Cardiac fibroblast (primary cell): ENCODE measurements at regions not wholly inside any gene's neighbourhood (a gene's known extent, or its start where the extent isn't known, plus 50 kb on each side); places are given as distances from the start of the nearest gene placed in this dataset.
A peak's percentile ranks its signal among the peaks of the same experiment; 100 is the strongest.

Experiments
- DNase-seq, 2 donors: peaks; one replicate each; pipeline versions ENCODE4 v3.0.0 to v3.0.0-alpha.2; 2010; ENCODE audit warnings: low read depth in 2 of 2
- H3K4me3 ChIP-seq, 2 donors: replicated peaks in 1 of 2; 1 replicate in 1 of 2; 2 replicates in 1 of 2; pipeline ENCODE4 v1.5.1; 2011; ENCODE audit warnings: low read depth in 2 of 2, low read length in 2 of 2, mild to moderate bottlenecking in 2 of 2, moderate library complexity in 1 of 2
- TF ChIP-seq, protein P1 (sequence below): IDR thresholded peaks from one replicate; pipeline ENCODE4 v1.5.1; 2011; ENCODE audit warnings: low read depth, mild to moderate bottlenecking, low read length, inconsistent platforms

DNA sequence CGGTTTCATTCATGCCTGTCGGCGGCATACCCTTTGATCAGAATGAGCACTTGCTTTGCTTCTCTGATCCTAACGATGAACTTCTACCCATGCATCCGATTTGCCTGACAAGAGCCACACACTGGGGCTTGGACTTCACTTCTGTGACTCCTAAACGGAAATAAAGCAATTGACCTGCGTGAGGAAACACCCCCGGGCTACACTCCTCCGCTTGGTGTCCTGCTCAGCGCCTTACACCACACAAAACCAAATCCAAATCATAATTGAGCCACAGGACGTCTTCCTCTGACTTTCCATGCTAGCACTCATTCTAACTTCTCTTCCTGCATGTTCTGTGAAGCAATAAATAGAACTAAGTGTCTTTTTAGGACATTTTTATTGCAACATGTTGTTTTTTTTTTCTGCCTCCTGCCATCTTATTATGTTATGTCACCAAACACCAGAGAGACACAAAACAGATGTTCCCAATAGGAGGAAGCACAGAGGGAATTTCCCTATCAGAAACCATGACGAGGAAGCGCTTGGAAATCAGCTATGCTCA, 110.8 kb upstream of the FAM9B start:
- peak; percentile 44 to 48 for DNase-seq
- no peak overlapping the region for H3K4me3 ChIP-seq
- TF ChIP-seq, protein P1, sequence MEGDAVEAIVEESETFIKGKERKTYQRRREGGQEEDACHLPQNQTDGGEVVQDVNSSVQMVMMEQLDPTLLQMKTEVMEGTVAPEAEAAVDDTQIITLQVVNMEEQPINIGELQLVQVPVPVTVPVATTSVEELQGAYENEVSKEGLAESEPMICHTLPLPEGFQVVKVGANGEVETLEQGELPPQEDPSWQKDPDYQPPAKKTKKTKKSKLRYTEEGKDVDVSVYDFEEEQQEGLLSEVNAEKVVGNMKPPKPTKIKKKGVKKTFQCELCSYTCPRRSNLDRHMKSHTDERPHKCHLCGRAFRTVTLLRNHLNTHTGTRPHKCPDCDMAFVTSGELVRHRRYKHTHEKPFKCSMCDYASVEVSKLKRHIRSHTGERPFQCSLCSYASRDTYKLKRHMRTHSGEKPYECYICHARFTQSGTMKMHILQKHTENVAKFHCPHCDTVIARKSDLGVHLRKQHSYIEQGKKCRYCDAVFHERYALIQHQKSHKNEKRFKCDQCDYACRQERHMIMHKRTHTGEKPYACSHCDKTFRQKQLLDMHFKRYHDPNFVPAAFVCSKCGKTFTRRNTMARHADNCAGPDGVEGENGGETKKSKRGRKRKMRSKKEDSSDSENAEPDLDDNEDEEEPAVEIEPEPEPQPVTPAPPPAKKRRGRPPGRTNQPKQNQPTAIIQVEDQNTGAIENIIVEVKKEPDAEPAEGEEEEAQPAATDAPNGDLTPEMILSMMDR = no peak

DNA sequence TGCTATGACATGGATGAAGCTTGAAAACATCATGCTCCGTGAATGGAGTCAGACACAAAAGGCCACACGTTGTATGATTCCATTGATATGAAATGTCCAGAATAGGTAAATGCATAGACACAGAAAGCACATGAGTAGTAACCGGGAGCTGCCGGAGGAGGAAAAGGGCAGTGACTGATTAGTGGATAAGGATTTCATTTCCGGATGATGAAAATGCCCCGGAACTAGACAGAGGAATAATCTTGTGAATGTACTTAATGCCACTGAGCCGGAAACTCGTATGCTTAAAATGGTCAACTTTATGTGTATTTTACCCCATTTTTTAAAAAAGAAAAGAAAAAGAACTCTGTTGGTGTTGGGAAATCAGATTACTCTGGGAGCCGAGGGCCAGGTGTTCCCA, 112.7 kb upstream of the FAM9B start:
- TF ChIP-seq, protein P1 = no peak
- H3K4me3 ChIP-seq = no peak overlapping the region
- no peak for DNase-seq

GRCh38 chrX:9147086-9147485, 113.2 kb upstream of the FAM9B start:
- TF ChIP-seq, protein P1 = no peak
- DNase-seq = no peak
- no peak overlapping the region for H3K4me3 ChIP-seq

- DNase-seq = no peak
- H3K4me3 ChIP-seq = no peak overlapping the region
- TF ChIP-seq, protein P1 = no peak
These were observed 113.8 kb upstream of the FAM9B start for GRCh38 chrX:9147726-9148125.

DNA sequence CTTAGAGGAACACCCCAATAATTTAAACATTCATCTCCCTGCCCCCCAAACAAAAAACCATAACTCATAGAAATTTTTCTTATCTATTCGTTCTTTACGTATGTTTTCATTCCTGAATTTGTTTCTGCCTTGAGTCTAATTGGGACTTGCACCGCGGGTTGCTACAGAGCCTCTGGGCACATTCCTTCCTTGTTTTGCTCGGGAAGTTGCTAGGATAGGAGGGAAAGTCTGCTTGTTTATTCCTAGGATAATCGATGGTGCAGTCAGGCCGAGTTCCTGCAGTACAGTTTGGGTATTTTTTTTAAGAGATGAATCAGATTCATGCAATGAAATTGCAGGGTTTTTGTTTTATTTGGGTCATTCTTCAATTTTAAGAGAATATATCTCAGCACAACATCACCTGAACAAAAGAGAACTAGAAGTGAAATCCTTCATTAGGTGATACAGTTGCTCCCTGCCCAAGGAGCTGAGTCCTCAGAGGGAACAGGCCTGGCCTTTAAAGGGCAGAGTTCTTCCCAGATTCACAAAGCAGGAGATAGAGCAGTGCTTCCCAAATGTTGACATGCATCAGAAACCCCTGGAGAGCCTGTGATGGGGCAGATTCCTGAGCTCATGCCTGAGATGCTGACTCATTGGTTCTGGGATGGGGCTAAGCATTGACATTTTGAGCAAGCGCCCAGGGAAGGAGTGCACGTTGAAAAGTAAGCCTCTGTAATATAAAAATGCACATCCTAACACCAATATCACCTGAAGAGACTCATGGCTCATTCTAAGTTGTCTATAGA, 114.9 kb upstream of the FAM9B start:
- peak; percentile 62 to 79 for DNase-seq
- H3K4me3 ChIP-seq = no peak overlapping the region
- TF ChIP-seq, protein P1 = no peak

DNA sequence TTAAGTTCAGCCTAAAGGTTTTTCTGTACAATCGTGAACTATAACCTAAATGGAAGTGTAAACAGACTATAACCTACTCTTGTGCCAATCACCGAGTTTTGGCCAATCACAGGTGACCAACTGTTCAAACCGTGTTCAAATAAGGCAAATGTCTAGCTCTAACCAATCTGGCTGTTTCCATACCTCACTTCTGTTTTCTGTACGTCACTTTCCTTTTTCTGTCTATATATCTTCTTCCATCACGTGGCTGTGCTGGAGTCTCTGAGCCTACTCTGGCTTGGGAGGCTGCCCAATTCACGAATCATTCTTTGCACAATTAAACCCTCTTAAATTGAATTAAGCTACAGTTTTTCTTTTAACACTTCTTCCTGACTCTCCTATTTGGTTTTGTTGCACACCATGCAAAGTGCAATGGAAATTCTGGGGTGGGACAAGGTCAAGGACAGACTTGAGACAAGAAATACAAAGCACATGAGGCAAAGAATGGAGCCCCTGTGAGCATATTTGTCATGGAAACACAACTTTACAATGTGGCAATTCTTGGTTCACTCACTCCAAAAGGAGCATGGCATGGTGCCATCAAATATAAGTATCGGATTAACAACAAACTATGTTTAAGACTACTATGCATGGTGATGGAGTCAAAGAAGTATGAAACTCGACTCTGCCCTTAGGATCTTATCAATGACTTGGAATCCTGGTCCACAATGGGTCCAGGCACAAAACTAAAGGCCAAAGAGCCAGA, 115.7 kb upstream of the FAM9B start:
- DNase-seq = peak; percentile 27 to 32
- TF ChIP-seq, protein P1 = no peak

More for the DNA sequence above, 115.7 kb upstream of the FAM9B start:
- H3K4me3 ChIP-seq = no peak overlapping the region
